ENCODE measurements at regions not wholly inside any gene's neighbourhood (a gene's known extent, or its start where the extent isn't known, plus 50 kb on each side); places are given as distances from the start of the nearest gene placed in this dataset.

DNA sequence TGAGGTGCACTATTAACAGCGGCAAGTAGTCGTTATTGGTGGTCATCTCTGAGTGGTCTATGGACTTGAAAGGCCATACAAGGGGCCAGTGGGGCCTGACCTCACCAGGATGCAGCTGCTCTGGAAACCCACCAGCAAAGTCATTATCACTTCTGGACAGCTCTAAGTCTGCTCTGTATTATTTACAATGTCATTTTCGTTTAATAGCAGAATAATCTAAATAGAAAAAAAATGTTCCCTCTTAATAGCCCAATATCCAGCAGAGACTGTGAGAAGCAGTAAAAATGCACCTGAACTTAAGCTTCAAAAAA, 85.0 kb upstream of the EED start:
- Histone ChIP-seq H3K4me3 (no peak overlapping the region), H3K9me3 (no peaks in the 10 kb centered on the region), H3K36me3 (ENCODE audit: low read depth) (no peaks in the 10 kb centered on the region), H3K4me1 (ENCODE audit: low read depth) (no peaks in the 10 kb centered on the region)
- TF ChIP-seq, protein P1, sequence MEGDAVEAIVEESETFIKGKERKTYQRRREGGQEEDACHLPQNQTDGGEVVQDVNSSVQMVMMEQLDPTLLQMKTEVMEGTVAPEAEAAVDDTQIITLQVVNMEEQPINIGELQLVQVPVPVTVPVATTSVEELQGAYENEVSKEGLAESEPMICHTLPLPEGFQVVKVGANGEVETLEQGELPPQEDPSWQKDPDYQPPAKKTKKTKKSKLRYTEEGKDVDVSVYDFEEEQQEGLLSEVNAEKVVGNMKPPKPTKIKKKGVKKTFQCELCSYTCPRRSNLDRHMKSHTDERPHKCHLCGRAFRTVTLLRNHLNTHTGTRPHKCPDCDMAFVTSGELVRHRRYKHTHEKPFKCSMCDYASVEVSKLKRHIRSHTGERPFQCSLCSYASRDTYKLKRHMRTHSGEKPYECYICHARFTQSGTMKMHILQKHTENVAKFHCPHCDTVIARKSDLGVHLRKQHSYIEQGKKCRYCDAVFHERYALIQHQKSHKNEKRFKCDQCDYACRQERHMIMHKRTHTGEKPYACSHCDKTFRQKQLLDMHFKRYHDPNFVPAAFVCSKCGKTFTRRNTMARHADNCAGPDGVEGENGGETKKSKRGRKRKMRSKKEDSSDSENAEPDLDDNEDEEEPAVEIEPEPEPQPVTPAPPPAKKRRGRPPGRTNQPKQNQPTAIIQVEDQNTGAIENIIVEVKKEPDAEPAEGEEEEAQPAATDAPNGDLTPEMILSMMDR (IDR thresholded peaks at IDR 0.05), result no peak
- DNase-seq (no peak), ATAC-seq (no peak)
- intact Hi-C loops (cut with DNase I, micrococcal nuclease), result no loop called here

DNA sequence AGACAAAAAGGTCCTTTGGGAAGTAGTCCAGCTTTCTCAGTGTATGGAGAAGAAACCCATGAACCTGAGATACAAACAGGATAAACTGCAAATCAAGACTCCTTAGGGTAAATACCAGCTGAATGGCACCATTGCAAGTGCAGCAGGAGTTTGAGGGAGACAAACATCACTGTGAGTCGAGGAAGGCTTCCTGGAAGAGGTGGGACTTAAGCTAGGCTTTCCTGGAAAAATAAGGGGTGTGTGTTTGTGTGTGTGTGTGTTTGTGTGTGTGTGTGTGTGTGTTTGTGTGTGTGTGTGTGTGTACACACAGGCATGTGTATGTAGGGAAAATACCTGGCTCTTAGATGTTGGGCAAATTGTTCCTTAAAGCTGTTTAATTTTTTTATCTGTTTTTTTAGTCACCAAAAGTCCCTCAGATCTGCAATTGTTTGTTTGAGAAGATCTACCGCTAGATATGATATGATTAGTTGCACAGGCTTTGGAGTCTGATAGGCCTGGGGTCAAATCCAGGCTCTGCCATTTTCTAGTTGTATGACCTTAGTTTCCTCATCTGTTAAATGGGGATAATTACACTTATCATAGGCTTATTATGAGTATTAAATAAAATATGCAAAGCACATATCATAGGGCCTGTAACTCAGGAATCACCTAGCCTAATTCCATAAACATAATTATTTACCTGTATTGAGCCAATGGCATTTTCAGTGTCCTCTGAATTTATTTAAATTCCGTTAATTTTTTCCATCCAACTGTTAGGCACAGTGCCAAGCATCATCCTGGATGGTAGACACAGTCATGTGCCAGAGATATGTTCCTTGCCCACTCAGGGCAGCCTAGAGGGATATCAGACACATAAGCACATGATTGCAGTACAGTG, 85.6 kb upstream of the EED start:
- Histone ChIP-seq H3K36me3 (ENCODE audit: low read depth) (no peaks in the 10 kb centered on the region), H3K4me1 (ENCODE audit: low read depth) (no peaks in the 10 kb centered on the region), H3K9me3 (no peaks in the 10 kb centered on the region), H3K4me3 (no peak overlapping the region)
- TF ChIP-seq, protein P1 (IDR thresholded peaks at IDR 0.05), result no peak
- intact Hi-C loops (cut with DNase I, micrococcal nuclease), result no loop called here
- ATAC-seq (no peak), DNase-seq (no peak)

DNA sequence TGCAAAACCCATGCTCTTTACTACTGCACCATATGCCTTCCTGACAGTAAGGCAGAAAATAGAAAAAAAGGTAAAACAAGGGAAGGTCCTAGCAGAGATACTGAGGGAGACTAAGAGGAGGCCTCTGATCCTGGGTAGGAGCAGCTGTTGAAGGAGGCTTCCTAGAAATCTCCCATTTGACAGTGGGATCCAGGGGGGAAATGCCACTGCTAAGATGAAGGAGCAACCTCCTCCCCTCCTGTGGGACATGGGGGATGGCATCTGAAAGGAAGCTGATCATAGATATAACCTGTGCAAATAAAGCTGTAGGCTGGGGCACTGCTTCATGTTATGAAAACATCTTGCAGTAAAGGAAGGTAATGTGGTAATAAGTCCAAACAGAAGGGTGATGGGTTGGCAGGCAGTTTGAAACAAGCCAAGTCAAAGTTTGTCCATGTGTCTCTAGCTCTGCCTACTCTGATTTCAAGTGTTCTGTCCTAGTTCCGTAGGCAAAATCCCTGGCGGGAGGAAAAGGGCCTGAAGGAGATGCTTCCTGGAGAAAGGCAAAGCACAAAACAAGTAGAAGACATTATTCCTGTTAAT, 86.7 kb upstream of the EED start:
- H3K9me3 ChIP-seq, result no peaks in the 10 kb centered on the region
- H3K36me3 ChIP-seq (ENCODE audit: low read depth), result no peaks in the 10 kb centered on the region
- TF ChIP-seq, protein P1 (IDR thresholded peaks at IDR 0.05), result no peak
- no peak overlapping the region for H3K4me3 ChIP-seq
- no peaks in the 10 kb centered on the region for H3K4me1 ChIP-seq (ENCODE audit: low read depth)
- DNase-seq (no peak), ATAC-seq (no peak)
- intact Hi-C loops (cut with DNase I, micrococcal nuclease), result no loop called here

DNA sequence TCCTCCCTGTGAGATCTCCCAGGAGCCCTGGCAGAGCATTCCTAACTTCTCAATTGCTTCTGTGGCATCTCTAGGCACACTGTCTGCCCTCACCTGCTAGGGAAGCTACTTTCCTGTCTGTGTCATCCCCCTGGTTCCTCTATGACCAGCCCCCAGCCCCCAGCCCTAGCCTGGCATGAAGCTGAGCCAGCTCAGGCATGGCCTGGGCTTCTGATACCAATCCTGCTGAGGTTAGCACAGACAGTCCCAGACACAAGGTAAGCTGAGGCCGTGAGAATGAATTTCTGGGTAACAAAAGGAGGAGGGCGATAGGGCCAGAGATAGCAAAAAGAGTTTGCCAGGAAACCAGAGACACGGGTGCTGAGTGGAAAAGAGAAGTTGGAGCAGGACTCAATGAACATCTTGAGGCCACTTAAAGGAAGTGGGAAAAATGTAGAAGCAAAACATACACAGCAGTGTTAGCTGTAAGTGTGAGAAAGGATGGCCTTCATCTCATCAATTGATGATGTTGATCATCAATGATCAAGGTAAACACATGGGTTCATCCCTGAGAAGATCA, 87.6 kb upstream of the PICALM start:
- no peak for DNase-seq
- peak; percentile 13 for ATAC-seq
- Histone ChIP-seq H3K4me1 (ENCODE audit: low read depth) (peaks cover 3% of the 10 kb centered on the region), H3K36me3 (ENCODE audit: low read depth) (no peaks in the 10 kb centered on the region), H3K9me3 (no peaks in the 10 kb centered on the region), H3K4me3 (no peak overlapping the region)
- intact Hi-C loops (cut with DNase I, micrococcal nuclease), result no loop called here
- TF ChIP-seq, protein P1 (IDR thresholded peaks at IDR 0.05), result no peak

DNA sequence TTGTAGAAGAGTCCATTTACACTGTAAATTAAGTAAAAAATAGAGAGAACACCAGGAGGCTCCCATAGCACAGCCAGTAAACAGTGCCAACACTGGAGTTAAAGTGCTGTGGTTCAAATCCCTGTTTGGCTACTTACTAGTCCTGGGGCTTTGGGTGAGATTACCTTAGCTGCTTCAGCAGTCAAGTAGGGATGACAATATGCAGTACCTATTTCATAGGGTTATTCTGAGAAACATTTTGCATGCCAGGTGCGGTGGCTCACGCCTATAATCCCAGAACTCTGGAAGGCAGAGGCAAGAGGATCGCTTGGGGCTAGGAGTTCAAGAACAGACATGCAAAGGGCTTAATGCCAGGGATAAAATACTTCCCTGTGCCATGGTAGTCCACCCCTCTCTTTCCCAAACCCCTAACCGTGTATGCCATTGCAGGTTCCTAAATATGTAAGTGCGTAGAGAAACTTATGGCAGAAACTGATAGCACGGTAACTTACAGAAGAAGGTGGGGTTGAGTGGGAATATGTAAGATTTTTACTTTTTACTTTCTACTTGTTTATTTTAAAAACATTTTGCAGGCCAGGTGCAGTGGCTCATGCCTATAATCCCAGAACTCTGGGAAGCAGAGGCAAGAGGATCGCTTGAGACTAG, 86.4 kb upstream of the PICALM start:
- Histone ChIP-seq H3K9me3 (no peaks in the 10 kb centered on the region), H3K4me1 (ENCODE audit: low read depth) (peaks cover 3% of the 10 kb centered on the region), H3K36me3 (ENCODE audit: low read depth) (no peaks in the 10 kb centered on the region), H3K4me3 (no peak overlapping the region)
- TF ChIP-seq, protein P1 (IDR thresholded peaks at IDR 0.05), result no peak
- DNase-seq, result no peak
- no peak for ATAC-seq
- intact Hi-C loops (cut with DNase I, micrococcal nuclease), result no loop called here
